ENCODE measurements at regions not wholly inside any gene's neighbourhood (a gene's known extent, or its start where the extent isn't known, plus 50 kb on each side); places are given as distances from the start of the nearest gene placed in this dataset.

DNA sequence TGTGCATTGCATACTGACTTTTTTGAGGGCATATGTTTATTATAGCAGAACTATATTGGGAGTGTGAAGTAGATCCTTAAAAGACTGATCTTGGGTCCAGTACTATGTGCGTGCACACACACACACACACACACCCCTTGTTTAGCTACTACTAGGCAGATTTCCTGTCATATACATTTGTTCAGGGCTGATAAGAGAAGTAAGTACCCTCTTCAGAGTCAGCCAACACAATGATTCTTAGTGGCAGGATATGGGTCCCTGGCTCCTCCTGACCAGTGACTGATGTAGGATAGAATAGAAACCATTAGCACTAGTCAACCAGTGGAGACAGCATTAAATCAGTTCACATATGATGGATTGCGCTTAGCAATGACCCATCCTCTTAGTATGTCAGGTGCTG lies 76.2 kb upstream of the MIER3 start:
- no peak overlapping the region for H3K4me3 ChIP-seq (ENCODE audit: insufficient read depth, low read depth, low read length)
- no peak overlapping the region for H3K4ac ChIP-seq (ENCODE audit: low read depth, low read length)
- H2AK5ac ChIP-seq (ENCODE audit: low read depth, low read length) = no peak overlapping the region
- no peak overlapping the region for H3K23ac ChIP-seq (ENCODE audit: low read depth, low read length)
- no peak overlapping the region for H3K9ac ChIP-seq (ENCODE audit: low read depth, low read length)
- no peaks in the 10 kb centered on the region for H3K9me1 ChIP-seq (ENCODE audit: insufficient read depth, low read length)
- H3K4me1 ChIP-seq (ENCODE audit: control insufficient read depth, insufficient read depth, low read length) = no peaks in the 10 kb centered on the region
- no peak overlapping the region for H4K91ac ChIP-seq (ENCODE audit: insufficient read depth, low read depth, low read length)
- no peak overlapping the region for H4K5ac ChIP-seq (ENCODE audit: low read depth, low read length)
- H3K4me2 ChIP-seq (ENCODE audit: low read depth, low read length) = no peak overlapping the region
- BruUV-seq (replicated peaks) = no TSS peak
- H4K8ac ChIP-seq (ENCODE audit: low read depth in 2 of 2, low read length in 2 of 2) = no peak overlapping the region
- in situ Hi-C loops (cut with MboI; ENCODE audit: low sequenced_read_pairs) (no loop called here), intact Hi-C loops (cut with micrococcal nuclease) (no loop called here), dilution Hi-C loops (cut with HindIII; ENCODE audit: low sequenced_read_pairs, unreplicated experiment) (no loop called here)
- no peak overlapping the region for H2AK9ac ChIP-seq (replicated peaks; ENCODE audit: low read depth, low read length, poor library complexity)
- ATAC-seq (ENCODE audit: low read depth) (no peak), DNase-seq (no peak)
- no peak overlapping the region for H2BK5ac ChIP-seq (ENCODE audit: low read depth, low read length, poor library complexity, severe bottlenecking)
- H3K18ac ChIP-seq (ENCODE audit: low read depth, low read length) = no peak overlapping the region
- no peak overlapping the region for H2AFZ ChIP-seq (replicated peaks; ENCODE audit: low read length, poor library complexity)
- H3K56ac ChIP-seq (ENCODE audit: extremely low read depth, insufficient read depth, low read length) = no peak overlapping the region
- no peaks in the 10 kb centered on the region for H3K36me3 ChIP-seq (ENCODE audit: control insufficient read depth, insufficient read depth, low read length)
- CTCF ChIA-PET = no interaction called here
- H4K20me1 ChIP-seq (ENCODE audit: insufficient read depth, low read length) = no peaks in the 10 kb centered on the region
- POLR2A ChIA-PET (ENCODE audit: unreplicated experiment) = no interaction called here
- H2BK15ac ChIP-seq (ENCODE audit: low read depth, low read length) = no peak overlapping the region
- H3K79me1 ChIP-seq (ENCODE audit: low read depth in 1 of 2, low read length in 2 of 2) = no peaks in the 10 kb centered on the region
- H3K14ac ChIP-seq (replicated peaks; ENCODE audit: low read depth, low read length) = no peak overlapping the region
- no CpG with 5 or more reads among the region's 2 CpGs for WGBS, 2 experiments (ENCODE audit: extremely low coverage in 2 of 2, insufficient read length in 1 of 2)
- H2BK20ac ChIP-seq (ENCODE audit: low read depth, low read length) = no peak overlapping the region
- no peak overlapping the region for H3K27ac ChIP-seq (ENCODE audit: insufficient read depth, low read length)
- H3K9me3 ChIP-seq (ENCODE audit: control insufficient read depth, insufficient read depth, low read length) = no peaks in the 10 kb centered on the region
- peaks cover 1% of the 10 kb centered on the region for H3K27me3 ChIP-seq (ENCODE audit: control insufficient read depth, insufficient read depth, low read length)
- TF ChIP-seq, protein P1, sequence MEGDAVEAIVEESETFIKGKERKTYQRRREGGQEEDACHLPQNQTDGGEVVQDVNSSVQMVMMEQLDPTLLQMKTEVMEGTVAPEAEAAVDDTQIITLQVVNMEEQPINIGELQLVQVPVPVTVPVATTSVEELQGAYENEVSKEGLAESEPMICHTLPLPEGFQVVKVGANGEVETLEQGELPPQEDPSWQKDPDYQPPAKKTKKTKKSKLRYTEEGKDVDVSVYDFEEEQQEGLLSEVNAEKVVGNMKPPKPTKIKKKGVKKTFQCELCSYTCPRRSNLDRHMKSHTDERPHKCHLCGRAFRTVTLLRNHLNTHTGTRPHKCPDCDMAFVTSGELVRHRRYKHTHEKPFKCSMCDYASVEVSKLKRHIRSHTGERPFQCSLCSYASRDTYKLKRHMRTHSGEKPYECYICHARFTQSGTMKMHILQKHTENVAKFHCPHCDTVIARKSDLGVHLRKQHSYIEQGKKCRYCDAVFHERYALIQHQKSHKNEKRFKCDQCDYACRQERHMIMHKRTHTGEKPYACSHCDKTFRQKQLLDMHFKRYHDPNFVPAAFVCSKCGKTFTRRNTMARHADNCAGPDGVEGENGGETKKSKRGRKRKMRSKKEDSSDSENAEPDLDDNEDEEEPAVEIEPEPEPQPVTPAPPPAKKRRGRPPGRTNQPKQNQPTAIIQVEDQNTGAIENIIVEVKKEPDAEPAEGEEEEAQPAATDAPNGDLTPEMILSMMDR (conservative IDR thresholded peaks at IDR 0.05; ENCODE audit: low read depth, low read length) = no peak
- TF ChIP-seq POLR2A (IDR thresholded peaks at IDR 0.05; ENCODE audit: low read depth, low read length) = no peak
- no peak for TF ChIP-seq RFX5 (IDR thresholded peaks at IDR 0.05; ENCODE audit: low read depth, low read length)
- no peak for TF ChIP-seq FOS (IDR thresholded peaks at IDR 0.05; ENCODE audit: low read depth, low read length)
- no peak for TF ChIP-seq MXI1 (IDR thresholded peaks at IDR 0.05; ENCODE audit: borderline replicate concordance, low read depth, low read length)
- no peak for TF ChIP-seq SMC3 (IDR thresholded peaks at IDR 0.05; ENCODE audit: low read depth, low read length)
- no peak for TF ChIP-seq MAZ (IDR thresholded peaks at IDR 0.05; ENCODE audit: borderline replicate concordance, low read depth, low read length)
- TF ChIP-seq, protein P2, sequence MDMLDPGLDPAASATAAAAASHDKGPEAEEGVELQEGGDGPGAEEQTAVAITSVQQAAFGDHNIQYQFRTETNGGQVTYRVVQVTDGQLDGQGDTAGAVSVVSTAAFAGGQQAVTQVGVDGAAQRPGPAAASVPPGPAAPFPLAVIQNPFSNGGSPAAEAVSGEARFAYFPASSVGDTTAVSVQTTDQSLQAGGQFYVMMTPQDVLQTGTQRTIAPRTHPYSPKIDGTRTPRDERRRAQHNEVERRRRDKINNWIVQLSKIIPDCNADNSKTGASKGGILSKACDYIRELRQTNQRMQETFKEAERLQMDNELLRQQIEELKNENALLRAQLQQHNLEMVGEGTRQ (IDR thresholded peaks at IDR 0.05; ENCODE audit: low read depth, low read length) = no peak
- TF ChIP-seq BHLHE40 (IDR thresholded peaks at IDR 0.05; ENCODE audit: low read depth, low read length) = no peak
- no peak for TF ChIP-seq MAFK (IDR thresholded peaks at IDR 0.05; ENCODE audit: low read depth, low read length)
- no peak for TF ChIP-seq CHD1 (IDR thresholded peaks at IDR 0.05; ENCODE audit: low read depth, low read length)
- no peak for TF ChIP-seq RCOR1 (IDR thresholded peaks at IDR 0.05; ENCODE audit: insufficient replicate concordance, low read length)
- TF ChIP-seq, protein P3, sequence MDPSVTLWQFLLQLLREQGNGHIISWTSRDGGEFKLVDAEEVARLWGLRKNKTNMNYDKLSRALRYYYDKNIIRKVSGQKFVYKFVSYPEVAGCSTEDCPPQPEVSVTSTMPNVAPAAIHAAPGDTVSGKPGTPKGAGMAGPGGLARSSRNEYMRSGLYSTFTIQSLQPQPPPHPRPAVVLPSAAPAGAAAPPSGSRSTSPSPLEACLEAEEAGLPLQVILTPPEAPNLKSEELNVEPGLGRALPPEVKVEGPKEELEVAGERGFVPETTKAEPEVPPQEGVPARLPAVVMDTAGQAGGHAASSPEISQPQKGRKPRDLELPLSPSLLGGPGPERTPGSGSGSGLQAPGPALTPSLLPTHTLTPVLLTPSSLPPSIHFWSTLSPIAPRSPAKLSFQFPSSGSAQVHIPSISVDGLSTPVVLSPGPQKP (IDR thresholded peaks at IDR 0.05; ENCODE audit: borderline replicate concordance, low read depth, low read length) = no peak
- no peak for TF ChIP-seq CEBPB (IDR thresholded peaks at IDR 0.05; ENCODE audit: low read depth, low read length)
- H2BK120ac ChIP-seq (ENCODE audit: low read depth, low read length) = no peak overlapping the region

Measured in IMR-90 (cell line).